A549 (cell line): ENCODE measurements at regions not wholly inside any gene's neighbourhood (a gene's known extent, or its start where the extent isn't known, plus 50 kb on each side); places are given as distances from the start of the nearest gene placed in this dataset.

Experiments
- EP300 ChIP-seq, 2 experiments: fragments of >200 bp; sonication (Bioruptor Twin); formaldehyde crosslinking; IDR thresholded peaks; 2 replicates in 1 of 2; 3 replicates in 1 of 2; pipeline ENCODE4 v1.6.1; 2016 to 2017
- FOSL2 ChIP-seq, 2 experiments: fragments of 450-650 bp in 1 of 2; fragments of >200 bp in 1 of 2; sonication (Bioruptor Twin) in 1 of 2; formaldehyde crosslinking; IDR thresholded peaks; 2 replicates each; pipeline versions ENCODE4 v1.5.0 to v1.6.1; 2016 to 2020; ENCODE audit warnings: mild to moderate bottlenecking in 1 of 2, moderate library complexity in 1 of 2
- POLR2A ChIP-seq: IDR thresholded peaks from 2 replicates; pipeline ENCODE4 v1.6.1; 2012; ENCODE audit warnings: mild to moderate bottlenecking, low read length
- RAD21 ChIP-seq, 2 experiments: fragments of >200 bp in 1 of 2; sonication (Bioruptor Twin) in 1 of 2; formaldehyde crosslinking in 1 of 2; IDR thresholded peaks in 1 of 2; conservative IDR thresholded peaks in 1 of 2; 2 replicates in 1 of 2; 3 replicates in 1 of 2; pipeline ENCODE4 v1.6.1; 2012 to 2018; ENCODE audit warnings: inconsistent platforms in 1 of 2
- RCOR1 ChIP-seq: fragments of 150-350 bp; IDR thresholded peaks from 2 replicates; pipeline ENCODE4 v1.6.1; 2014; ENCODE audit warnings: antibody characterized with exemption, low read length, low read depth
- TF ChIP-seq, protein P1 (sequence below): fragments of >200 bp; sonication (Bioruptor Twin); formaldehyde crosslinking; IDR thresholded peaks from 3 replicates; pipeline ENCODE4 v1.5.1; 2016
- TF ChIP-seq, protein P2 (sequence below): fragments of 450-650 bp; IDR thresholded peaks from 2 replicates; pipeline ENCODE4 v1.6.1; 2014; ENCODE audit warnings: antibody characterized with exemption

GRCh38 chr5:28174691-28175090 lies 1136.3 kb upstream of the CDH9 start:
- no peak for TF ChIP-seq EP300 (IDR thresholded peaks at IDR 0.05)
- TF ChIP-seq POLR2A = no peak
- TF ChIP-seq, protein P1, sequence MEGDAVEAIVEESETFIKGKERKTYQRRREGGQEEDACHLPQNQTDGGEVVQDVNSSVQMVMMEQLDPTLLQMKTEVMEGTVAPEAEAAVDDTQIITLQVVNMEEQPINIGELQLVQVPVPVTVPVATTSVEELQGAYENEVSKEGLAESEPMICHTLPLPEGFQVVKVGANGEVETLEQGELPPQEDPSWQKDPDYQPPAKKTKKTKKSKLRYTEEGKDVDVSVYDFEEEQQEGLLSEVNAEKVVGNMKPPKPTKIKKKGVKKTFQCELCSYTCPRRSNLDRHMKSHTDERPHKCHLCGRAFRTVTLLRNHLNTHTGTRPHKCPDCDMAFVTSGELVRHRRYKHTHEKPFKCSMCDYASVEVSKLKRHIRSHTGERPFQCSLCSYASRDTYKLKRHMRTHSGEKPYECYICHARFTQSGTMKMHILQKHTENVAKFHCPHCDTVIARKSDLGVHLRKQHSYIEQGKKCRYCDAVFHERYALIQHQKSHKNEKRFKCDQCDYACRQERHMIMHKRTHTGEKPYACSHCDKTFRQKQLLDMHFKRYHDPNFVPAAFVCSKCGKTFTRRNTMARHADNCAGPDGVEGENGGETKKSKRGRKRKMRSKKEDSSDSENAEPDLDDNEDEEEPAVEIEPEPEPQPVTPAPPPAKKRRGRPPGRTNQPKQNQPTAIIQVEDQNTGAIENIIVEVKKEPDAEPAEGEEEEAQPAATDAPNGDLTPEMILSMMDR = no peak
- TF ChIP-seq RAD21 (conservative IDR thresholded peaks at IDR 0.05 in 1 of 2, IDR thresholded peaks at IDR 0.05 in 1 of 2) = no peak
- TF ChIP-seq RCOR1 = no peak
- TF ChIP-seq, protein P2, sequence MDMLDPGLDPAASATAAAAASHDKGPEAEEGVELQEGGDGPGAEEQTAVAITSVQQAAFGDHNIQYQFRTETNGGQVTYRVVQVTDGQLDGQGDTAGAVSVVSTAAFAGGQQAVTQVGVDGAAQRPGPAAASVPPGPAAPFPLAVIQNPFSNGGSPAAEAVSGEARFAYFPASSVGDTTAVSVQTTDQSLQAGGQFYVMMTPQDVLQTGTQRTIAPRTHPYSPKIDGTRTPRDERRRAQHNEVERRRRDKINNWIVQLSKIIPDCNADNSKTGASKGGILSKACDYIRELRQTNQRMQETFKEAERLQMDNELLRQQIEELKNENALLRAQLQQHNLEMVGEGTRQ = no peak
- no peak for TF ChIP-seq FOSL2 (IDR thresholded peaks at IDR 0.05)
- TF ChIP-seq FOSL2 (CRISPR knock-in tag; IDR thresholded peaks at IDR 0.05) = no peak
